Esophagus squamous epithelium (tissue), 4 donors: ENCODE measurements at regions not wholly inside any gene's neighbourhood (a gene's known extent, or its start where the extent isn't known, plus 50 kb on each side); places are given as distances from the start of the nearest gene placed in this dataset.
"Not testable (repeated sequence)": the region's sequence is repeated elsewhere in the genome, so short reads cannot be mapped to it uniquely, and the experiment has no call there.

ENCODE experiments used
- CTCF ChIP-seq, 6 experiments: fragments of 450-650 bp in 4 of 6; fragments of 200-600 bp in 2 of 6; sonication (generic) in 2 of 6; IDR thresholded peaks; one replicate each; pipeline ENCODE4 v1.5.1; 2016 to 2019; ENCODE audit warnings: antibody characterized with exemption in 6 of 6, mild to moderate bottlenecking in 4 of 6, moderate library complexity in 4 of 6
- POLR2A ChIP-seq, 4 donors: fragments of 450-650 bp; IDR thresholded peaks; one replicate each; pipeline ENCODE4 v1.6.1; 2017; ENCODE audit warnings: antibody characterized with exemption in 4 of 4, mild to moderate bottlenecking in 4 of 4, moderate library complexity in 3 of 4

- TF ChIP-seq CTCF, POLR2A (IDR thresholded peaks at IDR 0.05): not testable (repeated sequence)
Measured at GRCh38 chr19:28057026-28057425, 1155.9 kb downstream of the UQCRFS1 start.
